K562 (cell line): ENCODE measurements at regions not wholly inside any gene's neighbourhood (a gene's known extent, or its start where the extent isn't known, plus 50 kb on each side); places are given as distances from the start of the nearest gene placed in this dataset.

ENCODE experiments used
- ATAC-seq: fragments of 200-7000 bp; cut with Tn5 transposase; 3 replicates; pipeline ENCODE4 v1.9.1; 2020; ENCODE audit warnings: moderate library complexity
- BruUV-seq: library from RNA; stranded (reverse); fragments of 400-500 nt; replicated peaks from 2 replicates; lab custom pipeline; 2021; lab: Mats Ljungman, UMichigan
- CTCF ChIA-PET: fragments of 300-600 bp; formaldehyde crosslinking; extraction: SDS; loops from one replicate; lab custom pipeline; 2021; ENCODE audit warnings: low intra/inter-chr PET ratio; lab: Yijun Ruan, JAX
- POLR2A ChIA-PET: fragments of 300-600, 350-650 bp; sonication (Branson Sonifier 250); formaldehyde crosslinking; extraction: SDS; loops from one replicate; lab custom pipeline; 2021; ENCODE audit warnings: antibody characterized with exemption, inconsistent platforms; lab: Yijun Ruan, JAX
- DNase-seq, 4 experiments: peaks; one replicate each; pipeline versions ENCODE4 v3.0.0 to v3.0.0-alpha.2; 2011 to 2018; ENCODE audit warnings: low spot score in 3 of 4, mixed read lengths in 3 of 4; ENCODE audit errors: extremely low read depth in 1 of 4
- FAIRE-seq: peaks from 2 replicates; lab custom pipeline; 2011; peaks lifted over from hg19 to GRCh38; lab: Jason Lieb, UNC
- H2AFZ ChIP-seq: 2 replicates; pipeline ENCODE4 v1.6.0; 2011; ENCODE audit warnings: low read depth, low read length, control low read depth, inconsistent platforms
- H3K27ac ChIP-seq: fragments of 200-600 bp; 3 replicates; pipeline ENCODE4 v1.8.0; 2011; ENCODE audit warnings: low read depth, mild to moderate bottlenecking, control low read depth, inconsistent platforms, low read length, moderate library complexity, mixed read lengths; ENCODE audit errors: extremely low read depth
- H3K27me3 ChIP-seq, 2 experiments: fragments of 300-600 bp in 1 of 2; 2 replicates in 1 of 2; 3 replicates in 1 of 2; pipeline versions ENCODE4 v1.6.0 to v1.8.0; 2011; ENCODE audit warnings: inconsistent platforms in 2 of 2, low read length in 2 of 2, mild to moderate bottlenecking in 1 of 2, mixed read lengths in 1 of 2, moderate library complexity in 1 of 2; ENCODE audit not compliant: control insufficient read depth in 2 of 2, insufficient read depth in 2 of 2
- H3K36me3 ChIP-seq: fragments of 300-600 bp; 3 replicates; pipeline ENCODE4 v1.8.0; 2011; ENCODE audit warnings: mild to moderate bottlenecking, low read length, inconsistent platforms; ENCODE audit not compliant: control insufficient read depth, insufficient read depth
- H3K4me1 ChIP-seq, 2 experiments: fragments of 200-600 bp in 1 of 2; replicated peaks in 1 of 2; 2 replicates in 1 of 2; 3 replicates in 1 of 2; pipeline versions ENCODE4 v1.5.1 to v1.8.0; 2011; ENCODE audit warnings: inconsistent platforms in 2 of 2, low read length in 2 of 2, mild to moderate bottlenecking in 1 of 2, mixed read lengths in 1 of 2, moderate library complexity in 1 of 2; ENCODE audit not compliant: control insufficient read depth in 2 of 2, insufficient read depth in 2 of 2
- H3K4me2 ChIP-seq: 2 replicates; pipeline ENCODE4 v1.6.1; 2011; ENCODE audit warnings: low read length, control low read depth, inconsistent platforms, mixed read lengths; ENCODE audit not compliant: insufficient read depth
- H3K4me3 ChIP-seq: fragments of 200-600 bp; sonication (generic), shearing (Covaris generic); 2 replicates; pipeline ENCODE4 v1.5.1; 2016; ENCODE audit warnings: control low read depth, inconsistent platforms
- H3K79me2 ChIP-seq: fragments of 200-600 bp; 3 replicates; pipeline ENCODE4 v1.8.0; 2011; ENCODE audit warnings: low read length, inconsistent platforms; ENCODE audit not compliant: control insufficient read depth, insufficient read depth
- H3K9ac ChIP-seq, 2 experiments: 2 replicates each; pipeline versions ENCODE4 v1.6.0 to v1.6.1; 2011; ENCODE audit warnings: low read depth in 2 of 2, low read length in 2 of 2, control low read depth in 1 of 2, inconsistent platforms in 1 of 2, mild to moderate bottlenecking in 1 of 2, mixed read lengths in 1 of 2; ENCODE audit not compliant: insufficient read depth in 1 of 2
- H3K9me1 ChIP-seq: one replicate; pipeline ENCODE4 v1.6.0; 2011; ENCODE audit warnings: inconsistent platforms, mild to moderate bottlenecking, low read length, moderate library complexity; ENCODE audit not compliant: control insufficient read depth, insufficient read depth
- H3K9me3 ChIP-seq: replicated peaks from 2 replicates; pipeline ENCODE4 v1.5.1; 2011; ENCODE audit warnings: low read depth, low read length, inconsistent platforms; ENCODE audit not compliant: control insufficient read depth, insufficient read depth
- H4K20me1 ChIP-seq: replicated peaks from 2 replicates; pipeline ENCODE4 v1.6.1; 2011; ENCODE audit warnings: low read length, inconsistent platforms, mixed read lengths; ENCODE audit not compliant: control insufficient read depth, insufficient read depth
- HNRNPK ChIP-seq: fragments of 200-400 bp; formaldehyde crosslinking; IDR thresholded peaks from one replicate; pipeline ENCODE4 v1.6.1; 2018; ENCODE audit warnings: mild to moderate bottlenecking, low read depth, low read length; ENCODE audit not compliant: poor library complexity, severe bottlenecking
- NR1H2 ChIP-seq: sonication (generic); formaldehyde crosslinking; IDR thresholded peaks from 2 replicates; pipeline ENCODE4 v1.4.0; 2020; ENCODE audit warnings: mild to moderate bottlenecking, missing genetic modification reagents
- RAD21 ChIP-seq, 2 experiments: fragments of 250-450 bp in 1 of 2; fragments of 450-650 bp in 1 of 2; sonication (Bioruptor Pico) in 1 of 2; formaldehyde crosslinking in 1 of 2; IDR thresholded peaks in 1 of 2; conservative IDR thresholded peaks in 1 of 2; 2 replicates each; pipeline versions ENCODE4 v1.4.0 to v1.8.0; 2020 to 2022; ENCODE audit warnings: mild to moderate bottlenecking in 2 of 2, moderate library complexity in 1 of 2
- WGBS: fragments of 100-300 bp; shearing (Covaris generic); methylation state at CpG from one replicate; pipeline ENCODE4 v1.1.6; 2016; ENCODE audit warnings: low coverage, mixed read lengths; ENCODE audit not compliant: insufficient coverage; ENCODE audit errors: missing lambda C conversion rate; 5-methylcytosine and 5-hydroxymethylcytosine counted together
- in situ Hi-C: fragments of 300-500 bp; cut with MboI; formaldehyde crosslinking; loops from 4 replicates; pipeline ENCODE4 v1.15.0; 2018; ENCODE audit warnings: inconsistent platforms, mixed read lengths
- intact Hi-C: fragments of 100-400 bp; cut with micrococcal nuclease; formaldehyde crosslinking; loops from 2 replicates; pipeline ENCODE4 v1.14.2; 2022
- TF ChIP-seq, protein P1 (sequence below), 3 experiments: IDR thresholded peaks in 2 of 3; conservative IDR thresholded peaks in 1 of 3; 2 replicates each; pipeline ENCODE4 v1.5.1; 2011 to 2012; ENCODE audit warnings: low read length in 3 of 3, mild to moderate bottlenecking in 3 of 3, control low read depth in 2 of 3, improper control_type of control experiment in 1 of 3, inconsistent platforms in 1 of 3, low read depth in 1 of 3, mixed read lengths in 1 of 3, moderate library complexity in 1 of 3; ENCODE audit not compliant: insufficient read depth in 2 of 3

DNA sequence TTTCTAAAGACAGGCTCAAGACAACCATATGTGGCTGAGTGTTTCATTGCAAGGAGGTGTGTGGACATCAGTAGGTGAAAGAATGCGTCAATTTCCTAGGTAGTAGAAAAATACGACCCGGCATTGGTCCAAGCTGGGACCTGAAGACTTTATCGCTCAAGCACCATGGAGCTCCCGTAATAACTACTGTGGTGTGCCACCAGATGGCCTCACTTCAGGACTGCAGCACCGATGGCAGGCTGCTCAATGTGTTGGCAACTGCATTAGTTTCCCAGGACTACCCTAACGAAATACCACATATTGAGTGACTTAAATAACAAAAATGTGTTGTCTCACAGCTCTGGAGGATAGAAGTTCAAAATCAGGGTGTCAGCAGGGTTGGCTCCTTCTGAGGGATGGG, 72.4 kb upstream of the FAT3 start:
- no peaks in the 10 kb centered on the region for H3K4me1 ChIP-seq
- no peak overlapping the region for H3K9ac ChIP-seq
- intact Hi-C loops (no loop called here), in situ Hi-C loops (no loop called here)
- no peaks in the 10 kb centered on the region for H3K27me3 ChIP-seq
- ChIA-PET POLR2A (no interaction called here), CTCF (no interaction called here)
- H3K79me2 ChIP-seq: no peaks in the 10 kb centered on the region
- DNase-seq (peak in 1 of 4 experiments; percentile 3), ATAC-seq (peak; percentile 67), FAIRE-seq (no peak)
- TF ChIP-seq HNRNPK (no peak), NR1H2 (CRISPR knock-in tag) (no peak), RAD21 (CRISPR knock-in tag; conservative IDR thresholded peaks at IDR 0.05 in 1 of 2, IDR thresholded peaks at IDR 0.05 in 1 of 2) (peak; percentile 12 to 37; a peak in 2 of 4 replicates)
- TF ChIP-seq, protein P1, sequence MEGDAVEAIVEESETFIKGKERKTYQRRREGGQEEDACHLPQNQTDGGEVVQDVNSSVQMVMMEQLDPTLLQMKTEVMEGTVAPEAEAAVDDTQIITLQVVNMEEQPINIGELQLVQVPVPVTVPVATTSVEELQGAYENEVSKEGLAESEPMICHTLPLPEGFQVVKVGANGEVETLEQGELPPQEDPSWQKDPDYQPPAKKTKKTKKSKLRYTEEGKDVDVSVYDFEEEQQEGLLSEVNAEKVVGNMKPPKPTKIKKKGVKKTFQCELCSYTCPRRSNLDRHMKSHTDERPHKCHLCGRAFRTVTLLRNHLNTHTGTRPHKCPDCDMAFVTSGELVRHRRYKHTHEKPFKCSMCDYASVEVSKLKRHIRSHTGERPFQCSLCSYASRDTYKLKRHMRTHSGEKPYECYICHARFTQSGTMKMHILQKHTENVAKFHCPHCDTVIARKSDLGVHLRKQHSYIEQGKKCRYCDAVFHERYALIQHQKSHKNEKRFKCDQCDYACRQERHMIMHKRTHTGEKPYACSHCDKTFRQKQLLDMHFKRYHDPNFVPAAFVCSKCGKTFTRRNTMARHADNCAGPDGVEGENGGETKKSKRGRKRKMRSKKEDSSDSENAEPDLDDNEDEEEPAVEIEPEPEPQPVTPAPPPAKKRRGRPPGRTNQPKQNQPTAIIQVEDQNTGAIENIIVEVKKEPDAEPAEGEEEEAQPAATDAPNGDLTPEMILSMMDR (IDR thresholded peaks at IDR 0.05 in 2 of 3, conservative IDR thresholded peaks at IDR 0.05 in 1 of 3; ENCODE audit: insufficient read depth in 2 of 3, low read depth in 1 of 3, low read length in 3 of 3): peak in 1 of 3 experiments; percentile 14; a peak in 1 of 6 replicates
- H3K4me2 ChIP-seq: no peak overlapping the region
- H2AFZ ChIP-seq: no peak overlapping the region
- no peaks in the 10 kb centered on the region for H3K9me3 ChIP-seq
- H3K27ac ChIP-seq: no peak overlapping the region
- no TSS peak for BruUV-seq
- H3K9me1 ChIP-seq: no peaks in the 10 kb centered on the region
- H3K4me3 ChIP-seq: no peak overlapping the region
- H4K20me1 ChIP-seq: no peaks in the 10 kb centered on the region
- WGBS: 3% methylated on average over 7 of the region's 7 CpGs
- no peaks in the 10 kb centered on the region for H3K36me3 ChIP-seq
